Left ventricle myocardium inferior (tissue), 1 donor: ENCODE measurements at regions not wholly inside any gene's neighbourhood (a gene's known extent, or its start where the extent isn't known, plus 50 kb on each side); places are given as distances from the start of the nearest gene placed in this dataset.
"Not testable (repeated sequence)": the region's sequence is repeated elsewhere in the genome, so short reads cannot be mapped to it uniquely, and the experiment has no call there.

Experiments
- DNase-seq: peaks from one replicate; pipeline ENCODE4 v3.0.0-alpha.2; 2020
- H3K27ac ChIP-seq: fragments of 200-600 bp; replicated peaks from 2 replicates; pipeline ENCODE4 v1.8.0; 2021
- H3K27me3 ChIP-seq: fragments of 200-600 bp; 2 replicates; pipeline ENCODE4 v1.8.0; 2021; ENCODE audit warnings: low read depth
- H3K36me3 ChIP-seq: fragments of 200-600 bp; 2 replicates; pipeline ENCODE4 v1.8.0; 2021
- H3K4me1 ChIP-seq: fragments of 200-600 bp; 2 replicates; pipeline ENCODE4 v1.8.0; 2021
- H3K4me3 ChIP-seq: fragments of 200-600 bp; 2 replicates; pipeline ENCODE4 v1.8.0; 2021; ENCODE audit warnings: mild to moderate bottlenecking, moderate library complexity
- H3K9me3 ChIP-seq: fragments of 200-600 bp; replicated peaks from 2 replicates; pipeline ENCODE4 v1.8.0; 2021
- intact Hi-C: fragments of 100-400 bp; cut with micrococcal nuclease; formaldehyde crosslinking; loops from one replicate; pipeline ENCODE4 v1.11.0; 2022
- TF ChIP-seq, protein P1 (sequence below): fragments of 200-600 bp; IDR thresholded peaks from 2 replicates; pipeline ENCODE4 v1.8.0; 2021; ENCODE audit warnings: antibody characterized with exemption, mild to moderate bottlenecking, borderline replicate concordance
- donor health status: DM: no; HTN: yes; CAD: no; lungs with severe emphysema.

DNA sequence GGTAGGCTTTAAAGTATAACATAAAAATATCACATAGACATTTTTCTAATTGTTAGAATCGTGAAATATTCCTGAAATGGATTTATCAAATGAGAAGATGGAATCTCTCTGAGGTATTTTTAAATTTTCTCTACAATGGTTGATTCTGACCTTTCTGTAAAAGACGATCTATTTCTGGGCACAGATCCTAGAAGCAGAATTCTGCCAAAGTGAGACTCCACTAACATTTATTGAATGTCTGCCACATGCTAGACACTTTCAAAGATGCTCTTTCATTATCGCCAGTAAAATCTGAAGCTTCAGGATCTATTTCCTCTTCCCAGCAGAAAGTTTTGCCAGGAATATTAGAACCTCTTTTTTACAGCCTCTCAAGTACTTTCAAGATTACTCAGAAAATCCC lies 64.1 kb upstream of the TMEM45B start:
- Histone ChIP-seq H3K27ac (no peak overlapping the region), H3K36me3 (no peaks in the 10 kb centered on the region), H3K9me3 (peaks cover 13% of the 10 kb centered on the region), H3K27me3 (peaks cover 57% of the 10 kb centered on the region), H3K4me1 (peaks cover 4% of the 10 kb centered on the region), H3K4me3 (no peak overlapping the region)
- TF ChIP-seq, protein P1, sequence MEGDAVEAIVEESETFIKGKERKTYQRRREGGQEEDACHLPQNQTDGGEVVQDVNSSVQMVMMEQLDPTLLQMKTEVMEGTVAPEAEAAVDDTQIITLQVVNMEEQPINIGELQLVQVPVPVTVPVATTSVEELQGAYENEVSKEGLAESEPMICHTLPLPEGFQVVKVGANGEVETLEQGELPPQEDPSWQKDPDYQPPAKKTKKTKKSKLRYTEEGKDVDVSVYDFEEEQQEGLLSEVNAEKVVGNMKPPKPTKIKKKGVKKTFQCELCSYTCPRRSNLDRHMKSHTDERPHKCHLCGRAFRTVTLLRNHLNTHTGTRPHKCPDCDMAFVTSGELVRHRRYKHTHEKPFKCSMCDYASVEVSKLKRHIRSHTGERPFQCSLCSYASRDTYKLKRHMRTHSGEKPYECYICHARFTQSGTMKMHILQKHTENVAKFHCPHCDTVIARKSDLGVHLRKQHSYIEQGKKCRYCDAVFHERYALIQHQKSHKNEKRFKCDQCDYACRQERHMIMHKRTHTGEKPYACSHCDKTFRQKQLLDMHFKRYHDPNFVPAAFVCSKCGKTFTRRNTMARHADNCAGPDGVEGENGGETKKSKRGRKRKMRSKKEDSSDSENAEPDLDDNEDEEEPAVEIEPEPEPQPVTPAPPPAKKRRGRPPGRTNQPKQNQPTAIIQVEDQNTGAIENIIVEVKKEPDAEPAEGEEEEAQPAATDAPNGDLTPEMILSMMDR = no peak
- intact Hi-C loops = no loop called here
- no peak for DNase-seq

DNA sequence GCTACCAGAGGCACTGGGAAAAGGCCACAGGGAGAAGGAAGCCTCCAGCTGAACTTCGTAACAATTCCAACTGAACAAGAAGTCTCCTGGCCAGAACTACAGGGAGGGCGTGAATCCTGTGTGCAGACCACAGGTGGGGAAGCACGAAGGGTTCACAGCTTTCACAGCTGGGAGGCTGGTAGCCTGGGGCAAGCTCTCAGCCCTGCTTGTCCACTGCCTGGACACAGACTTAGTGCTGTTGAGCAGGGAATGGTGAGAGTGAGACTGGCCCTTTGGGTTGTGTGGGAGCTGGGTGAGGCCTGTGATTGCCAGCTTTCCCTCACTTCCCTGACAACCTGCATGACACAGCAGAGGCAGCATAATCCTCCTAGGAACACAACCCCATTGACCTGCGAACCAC lies 52.1 kb upstream of the TMEM45B start:
- H3K4me1 ChIP-seq, H3K36me3 ChIP-seq, DNase-seq, H3K27ac ChIP-seq, H3K9me3 ChIP-seq, intact Hi-C loops, H3K4me3 ChIP-seq: not testable (repeated sequence)
- peaks cover 19% of the 10 kb centered on the region for H3K27me3 ChIP-seq

DNA sequence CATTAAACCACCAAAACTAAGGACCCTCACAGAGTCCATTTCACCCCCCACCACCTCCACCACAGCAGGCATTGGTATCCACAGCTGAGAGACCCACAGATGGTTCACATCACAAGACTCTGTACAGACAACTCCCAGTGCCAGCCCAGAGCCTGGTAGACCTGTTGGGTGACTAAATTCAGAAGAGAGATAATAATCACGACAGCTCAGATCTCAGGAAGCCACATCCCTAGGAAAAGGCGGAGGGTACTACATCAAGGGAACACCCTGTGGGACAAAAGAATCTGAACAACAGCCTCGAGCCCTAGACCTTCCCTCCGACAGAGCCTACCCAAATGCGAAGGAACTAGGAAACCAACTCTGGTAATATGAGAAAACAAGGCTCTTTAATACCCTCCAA lies 51.4 kb upstream of the TMEM45B start:
- Histone ChIP-seq H3K27me3 (peaks cover 15% of the 10 kb centered on the region), H3K9me3 (peaks cover 13% of the 10 kb centered on the region)
- H3K4me3 ChIP-seq, intact Hi-C loops, H3K36me3 ChIP-seq, H3K4me1 ChIP-seq, H3K27ac ChIP-seq, DNase-seq: not testable (repeated sequence)
